Suppressor macrophage treated with lipopolysaccharide for 1 hour (primary cell): ENCODE measurements at regions not wholly inside any gene's neighbourhood (a gene's known extent, or its start where the extent isn't known, plus 50 kb on each side); places are given as distances from the start of the nearest gene placed in this dataset.
A peak's percentile ranks its signal among the peaks of the same experiment; 100 is the strongest.
"Not testable (repeated sequence)": the region's sequence is repeated elsewhere in the genome, so short reads cannot be mapped to it uniquely, and the experiment has no call there.

Experiments
- DNase-seq, 3 donors: peaks; one replicate each; pipeline ENCODE4 v3.0.0-alpha.2; 2020 to 2022

DNA sequence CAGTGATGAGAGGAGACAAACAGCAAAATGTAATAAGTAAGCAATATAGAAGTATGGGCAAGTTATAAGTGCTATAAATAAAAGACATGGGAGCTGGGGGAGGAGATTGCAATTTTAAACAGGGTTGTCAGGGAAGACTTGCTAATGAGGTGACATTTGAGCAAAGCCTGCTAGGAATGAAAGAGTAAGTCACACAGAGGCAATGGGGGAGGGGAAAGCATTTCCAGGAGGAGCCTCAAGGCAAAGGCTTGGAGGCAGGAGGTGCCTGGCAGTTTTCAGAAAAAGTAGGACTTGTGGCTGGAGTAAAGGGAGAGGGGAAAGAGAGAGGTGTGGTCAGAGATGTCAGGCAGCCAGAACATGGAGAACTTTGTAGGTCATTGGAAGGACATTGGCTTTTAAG is 124.4 kb upstream of the NMUR2 start:
- DNase-seq: no peak

DNA sequence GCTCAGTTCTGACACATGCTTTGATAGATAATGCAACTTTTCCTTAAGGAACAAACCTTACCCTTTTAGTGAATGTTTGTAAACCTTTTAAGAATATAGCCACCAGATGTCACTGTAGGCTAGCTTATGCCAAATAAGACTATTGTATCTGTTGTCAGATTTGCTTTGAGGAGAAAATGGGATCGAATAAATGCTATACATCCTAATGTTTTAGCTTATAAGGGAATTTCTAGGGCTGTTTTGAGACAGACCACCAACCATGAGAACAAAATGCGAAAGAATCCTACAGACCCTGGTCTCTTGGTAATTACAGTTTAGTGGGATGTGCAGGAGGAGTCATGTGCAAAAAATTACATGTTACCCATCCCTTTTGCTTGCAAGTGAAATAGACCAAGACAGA is 127.6 kb upstream of the NMUR2 start:
- DNase-seq: peak; percentile 58 to 70 (median 68)

DNA sequence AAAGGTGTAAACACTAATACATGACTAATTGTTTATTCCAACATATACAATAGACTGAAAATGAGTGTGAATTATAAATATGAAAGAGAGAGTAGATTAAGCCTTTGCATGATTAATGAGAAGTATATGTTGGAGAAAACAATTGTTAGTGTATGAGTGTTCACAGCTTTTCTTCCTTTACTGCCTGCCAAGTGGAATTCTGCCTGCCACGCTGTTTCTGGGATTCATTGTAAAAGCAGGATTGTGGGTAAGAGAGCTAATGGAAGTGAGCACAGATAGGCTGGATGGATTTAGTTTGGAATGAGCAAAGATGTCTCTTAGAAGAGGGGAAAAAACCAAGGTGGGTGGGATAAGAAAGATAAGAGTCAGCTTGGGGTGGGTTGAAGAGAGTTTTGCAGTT is 129.6 kb upstream of the NMUR2 start:
- DNase-seq: no peak

DNA sequence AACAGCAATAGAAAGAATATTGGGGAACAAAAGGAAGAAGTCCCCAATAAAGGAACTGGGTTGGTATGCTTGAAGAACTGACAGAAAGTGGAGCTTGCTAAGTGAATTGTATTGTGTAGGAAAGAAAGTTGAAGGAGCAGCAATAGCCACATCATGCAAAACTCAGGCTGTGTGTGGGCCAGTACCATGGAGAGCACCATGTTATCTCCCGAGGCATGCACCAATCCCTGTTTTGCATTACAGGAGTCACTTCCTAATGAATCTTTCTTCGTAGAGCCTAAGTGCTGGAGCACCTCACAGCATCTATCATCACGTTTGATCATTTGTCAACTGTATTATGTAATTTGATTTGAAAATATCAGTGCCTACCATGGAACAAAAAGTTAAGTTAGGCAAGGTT is 137.7 kb upstream of the NMUR2 start:
- peak in 1 of 3 donors; percentile 8 for DNase-seq

DNA sequence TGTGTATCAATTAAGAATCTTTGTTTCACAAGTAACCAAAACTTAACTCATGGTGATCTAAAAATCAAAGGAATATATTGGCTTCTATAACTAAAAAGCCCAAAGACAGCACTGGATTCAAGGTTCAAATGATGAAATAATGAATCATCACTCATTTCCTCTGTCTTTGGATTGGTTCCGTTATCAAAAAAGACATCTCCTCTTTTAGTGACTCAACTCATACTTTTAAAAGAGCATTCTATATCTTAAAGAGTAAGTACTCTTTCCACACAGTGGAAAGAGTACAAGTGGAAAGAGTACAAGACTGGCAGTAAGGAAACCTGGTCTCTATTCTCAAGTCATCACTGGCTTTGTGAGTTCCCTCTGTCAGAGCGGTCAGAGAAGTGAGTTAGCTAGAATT is 141.4 kb upstream of the NMUR2 start:
- DNase-seq: no peak

DNA sequence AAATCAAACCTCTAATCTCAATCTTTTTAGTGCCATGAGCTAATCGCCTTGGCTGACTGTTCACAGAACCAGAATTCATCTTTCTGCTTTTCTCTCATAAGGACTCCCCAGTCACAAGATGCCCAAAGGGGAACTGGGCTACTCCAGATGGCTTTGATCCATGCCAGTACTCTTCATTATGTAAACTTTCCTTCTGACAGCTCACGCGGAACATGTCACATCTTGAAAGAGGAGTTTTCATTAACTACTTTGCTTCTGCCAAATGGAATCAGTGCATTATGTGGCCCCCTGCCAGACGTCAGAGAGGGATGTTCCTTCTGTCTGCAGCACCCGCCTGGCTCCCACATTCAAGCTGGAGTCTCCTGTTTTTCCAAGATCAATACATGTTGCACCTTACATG is 142.1 kb upstream of the NMUR2 start:
- DNase-seq: no peak

DNA sequence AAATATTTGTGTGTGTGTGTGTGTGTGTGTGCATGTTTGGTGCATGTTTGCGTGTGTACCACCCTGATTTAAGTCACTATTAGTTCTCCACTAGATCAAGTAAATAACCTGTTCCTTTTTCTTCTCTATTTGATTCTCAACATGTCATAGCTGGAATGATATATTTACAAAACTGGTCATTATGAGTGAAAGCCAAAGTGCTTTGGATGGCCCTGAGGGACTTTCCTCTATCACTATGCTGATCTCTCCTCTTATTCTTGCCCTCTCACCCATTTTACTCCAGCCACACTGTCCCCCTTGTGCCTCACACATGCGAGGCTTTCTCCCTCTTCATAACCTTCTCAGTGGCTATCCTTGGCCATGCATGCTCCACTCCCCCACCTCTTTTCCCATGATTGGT is 144.6 kb upstream of the NMUR2 start:
- DNase-seq: no peak

DNA sequence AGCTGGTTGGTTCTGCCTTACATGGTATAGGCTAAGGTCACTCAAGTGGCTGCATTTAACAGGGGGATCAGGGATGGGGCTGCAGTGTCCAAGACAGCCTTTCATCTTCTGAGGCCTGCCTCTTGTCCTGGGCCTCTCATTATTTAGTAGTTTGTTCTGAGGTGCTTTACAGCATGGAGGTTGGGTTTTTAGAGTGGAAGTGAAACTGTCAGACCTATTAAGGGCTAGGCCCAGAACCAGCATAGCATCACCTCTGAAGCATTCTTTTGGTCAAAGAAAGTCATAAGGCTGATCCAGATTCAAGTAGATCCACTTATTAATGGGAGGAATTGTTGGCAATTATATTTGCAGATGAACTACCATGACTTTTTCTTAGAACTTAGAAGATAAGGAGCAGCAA is 146.0 kb upstream of the NMUR2 start:
- no peak for DNase-seq

DNA sequence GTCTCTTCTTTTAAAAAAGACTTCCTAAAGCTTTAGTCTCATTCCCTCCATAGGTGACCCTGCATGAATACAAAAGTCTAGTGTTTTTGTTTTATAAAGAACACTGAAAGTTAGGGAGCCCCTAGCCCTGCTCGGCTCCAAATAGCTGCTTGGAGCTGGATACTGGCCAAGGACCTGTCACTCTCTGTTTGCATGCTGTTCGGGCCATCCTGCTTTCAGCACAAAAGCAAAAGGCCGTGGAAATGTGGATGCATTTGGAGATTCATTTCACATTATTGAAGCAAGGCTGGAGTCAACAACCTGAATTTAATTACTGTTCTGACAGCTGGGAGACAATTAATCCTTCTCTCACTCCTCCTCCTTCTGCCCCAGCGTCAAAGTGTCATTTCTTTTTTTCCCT is 151.7 kb upstream of the NMUR2 start:
- DNase-seq: no peak

DNA sequence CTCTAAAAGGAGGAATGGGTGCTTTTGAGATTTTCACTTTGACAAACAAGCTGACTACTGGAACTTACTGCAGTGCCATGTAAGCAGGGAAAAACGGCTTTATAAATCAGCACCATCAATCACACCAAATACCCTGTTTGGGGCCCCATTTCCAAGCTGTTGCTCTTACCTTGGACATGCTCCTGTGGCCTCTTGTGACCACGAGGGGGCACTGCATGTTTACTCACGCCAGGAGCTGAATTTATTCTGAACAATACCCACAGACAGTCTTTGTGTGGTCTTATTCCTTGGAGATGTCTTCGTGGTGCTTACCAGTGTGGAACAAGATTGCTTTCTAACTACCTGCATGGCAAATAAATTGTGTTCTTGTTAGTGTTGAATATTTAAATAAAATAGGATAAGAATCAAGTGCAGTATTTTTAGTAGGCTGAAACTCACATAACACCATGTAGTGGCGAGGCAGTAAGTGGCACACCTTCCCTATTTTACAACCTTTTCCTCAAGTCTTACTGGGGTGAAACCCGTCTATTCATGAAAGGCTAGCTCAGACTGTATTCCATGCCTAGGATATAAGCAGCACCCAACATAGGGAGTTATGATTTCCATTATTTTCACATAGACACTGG is 155.5 kb upstream of the NMUR2 start:
- peak; percentile 28 to 55 (median 46) for DNase-seq

DNA sequence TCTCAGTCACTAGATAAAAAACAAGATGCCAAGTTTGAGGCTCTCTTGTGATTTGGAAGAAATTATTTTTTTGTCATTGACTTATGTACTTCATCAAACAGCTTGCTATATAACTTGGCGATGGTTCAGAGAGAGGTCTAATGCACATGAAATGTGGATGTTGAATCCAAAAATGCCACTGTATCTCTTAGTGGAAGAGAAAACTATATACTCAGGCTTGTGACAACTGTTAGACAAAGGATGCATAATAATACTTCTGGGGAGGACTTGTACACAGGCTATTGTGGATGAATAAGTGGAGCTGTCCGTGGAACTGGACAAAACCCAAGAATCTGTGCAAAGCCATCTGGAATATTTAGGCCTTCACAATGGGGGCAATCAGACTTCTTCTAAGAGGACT is 162.9 kb upstream of the NMUR2 start:
- DNase-seq: no peak

DNA sequence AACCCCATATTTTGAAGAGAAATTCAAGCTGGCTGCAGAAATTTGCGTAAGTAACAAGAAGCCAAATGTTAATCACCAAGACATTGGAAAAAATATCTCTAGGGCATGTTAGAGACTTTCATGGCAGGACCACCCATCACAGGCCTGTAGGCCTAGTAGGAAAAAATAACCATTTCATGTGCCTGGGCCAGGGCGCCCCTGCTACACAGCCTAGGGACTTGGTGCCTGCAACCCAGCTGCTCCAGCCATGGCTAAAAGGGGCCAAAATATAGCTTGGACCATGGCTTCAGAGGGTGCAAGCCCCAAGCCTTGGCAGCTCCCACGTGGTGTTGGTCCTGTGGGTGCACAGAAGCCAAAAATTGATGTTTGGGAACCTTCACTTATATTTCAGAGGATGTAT is 167.7 kb upstream of the NMUR2 start:
- DNase-seq: no peak

DNA sequence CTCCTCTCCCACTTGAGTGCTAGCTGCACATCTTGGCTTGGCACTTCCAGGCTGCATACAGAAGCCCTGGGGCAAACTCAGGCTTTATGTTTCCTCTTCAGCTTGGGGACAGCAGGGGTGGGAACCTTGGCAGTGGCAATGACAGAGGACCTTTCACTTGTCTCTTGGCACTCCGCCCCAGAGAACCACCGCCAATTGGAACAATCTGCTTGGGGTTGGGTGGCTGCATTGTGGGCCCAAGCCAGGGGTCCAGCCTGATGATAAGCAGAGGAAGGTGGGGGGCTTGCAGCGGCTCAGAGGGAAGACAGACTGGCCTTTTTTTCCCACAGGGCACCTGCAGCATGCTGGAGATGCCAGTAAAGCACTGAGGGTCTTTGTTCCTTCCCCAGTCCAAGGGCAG is 179.0 kb upstream of the NMUR2 start:
- no peak for DNase-seq

DNA sequence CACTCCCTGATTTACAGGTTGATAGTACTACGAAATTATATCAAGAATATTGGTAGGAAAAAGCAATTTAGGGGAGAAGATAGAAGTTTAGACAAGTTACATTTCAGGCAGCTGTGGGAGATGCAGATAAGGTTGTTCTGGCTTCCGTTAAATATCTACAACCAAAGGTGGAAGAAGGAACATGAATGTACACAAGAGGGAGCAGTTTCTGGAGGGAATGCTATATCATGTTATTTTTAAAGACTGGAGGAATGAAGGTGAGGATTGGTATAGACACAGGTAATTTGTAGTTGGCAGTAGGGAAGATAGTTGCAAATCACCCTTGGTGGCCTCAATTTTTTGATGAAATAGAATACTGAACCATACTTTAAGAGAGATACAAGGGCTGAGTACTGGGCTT is 187.3 kb upstream of the NMUR2 start:
- DNase-seq: no peak

DNA sequence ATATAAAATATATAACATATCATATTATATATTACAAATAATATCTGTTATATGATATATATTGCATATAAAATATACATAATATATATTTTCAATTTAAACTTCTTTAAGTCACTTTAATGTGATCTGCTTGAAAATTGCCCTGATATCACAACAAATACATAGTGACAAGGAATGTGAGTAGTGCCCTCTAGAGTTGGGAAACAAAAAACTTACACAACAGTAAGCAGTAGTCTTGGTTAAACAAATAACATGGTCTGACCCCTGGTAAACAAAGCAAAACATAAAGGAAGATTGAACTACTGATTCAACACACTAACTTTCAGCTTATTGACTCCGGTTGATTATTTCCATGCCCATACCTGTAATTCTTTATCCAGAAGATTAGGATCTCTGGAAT is 188.3 kb upstream of the NMUR2 start:
- DNase-seq: no peak

DNA sequence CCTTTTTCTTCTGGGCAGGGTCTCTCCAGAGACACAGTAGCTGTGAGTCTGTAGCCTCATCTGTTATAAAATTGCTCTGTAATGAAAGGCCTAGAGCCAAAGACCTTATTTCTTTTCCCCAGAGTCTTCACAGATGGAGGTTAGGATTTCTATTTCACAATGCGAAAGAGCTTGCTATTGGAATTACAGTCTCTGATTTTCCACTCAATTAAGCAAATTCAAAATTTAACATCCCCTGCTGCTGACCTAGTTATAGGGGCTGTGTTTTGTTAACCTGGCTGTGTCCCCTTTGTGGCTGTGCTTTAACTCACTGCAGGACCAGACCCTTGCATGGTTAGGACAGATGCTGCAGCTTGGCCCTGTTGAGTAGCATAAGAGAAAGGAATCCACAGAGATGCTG is 190.3 kb upstream of the NMUR2 start:
- no peak for DNase-seq

DNA sequence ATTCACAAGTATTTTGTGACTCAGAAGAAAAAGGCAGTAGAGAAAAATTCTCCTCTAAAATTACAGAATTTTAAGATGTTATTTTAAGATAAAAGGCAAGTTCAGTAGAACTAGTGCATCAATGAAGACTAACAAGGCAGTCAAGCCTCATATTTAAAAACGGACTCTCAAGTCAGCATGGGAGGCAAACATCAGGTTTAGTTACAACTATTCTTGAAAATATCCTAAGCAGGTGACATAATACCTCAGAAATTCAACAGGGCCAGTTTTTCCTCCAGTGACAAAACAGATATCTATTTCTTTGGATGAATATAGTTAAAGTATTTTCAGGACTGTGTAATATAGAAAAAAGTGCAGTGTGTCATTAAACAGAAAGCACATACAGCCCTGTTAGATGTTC is 194.0 kb upstream of the NMUR2 start:
- no peak for DNase-seq

DNA sequence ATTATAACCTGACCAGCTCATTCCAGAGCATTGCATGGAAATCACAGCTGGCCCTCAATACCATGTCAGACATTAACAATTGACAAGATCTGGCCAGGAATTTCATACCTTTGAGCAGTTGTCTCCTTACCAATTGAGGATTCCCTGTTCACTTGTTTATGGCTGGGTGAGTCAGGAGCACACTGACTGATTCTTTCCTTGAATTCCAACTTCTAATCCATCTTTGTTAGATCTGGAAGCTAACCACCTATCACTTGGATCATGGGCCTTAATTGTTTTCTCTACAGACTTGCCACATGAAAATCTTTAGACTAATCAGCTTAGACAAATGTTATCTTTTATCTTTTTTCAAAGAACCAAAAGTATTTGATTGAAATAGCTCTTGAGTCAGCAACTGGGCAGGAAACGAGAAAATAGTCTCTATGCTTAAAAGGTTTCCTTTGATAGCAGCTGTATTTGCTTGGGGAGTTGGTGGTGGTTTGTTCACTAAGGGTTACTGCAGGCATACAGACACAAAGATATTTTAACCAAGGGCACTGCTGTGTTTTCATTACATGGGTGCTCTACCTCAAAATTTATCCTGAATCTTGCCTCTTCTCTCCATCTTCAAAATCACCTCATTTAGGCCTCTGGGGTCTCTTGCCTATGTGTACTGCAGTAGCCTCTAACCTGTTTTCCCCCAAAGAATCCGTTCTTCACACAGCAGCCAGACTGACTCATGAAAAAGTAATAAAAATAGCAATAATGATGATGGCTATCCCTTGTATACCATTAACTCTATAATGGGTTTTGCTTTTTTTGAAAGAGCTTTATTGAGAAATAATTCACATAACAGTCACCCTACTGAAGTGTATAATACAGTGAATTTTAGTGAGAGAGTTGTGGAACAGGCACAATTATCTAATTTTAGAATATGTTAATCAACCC is 197.0 kb upstream of the NMUR2 start:
- DNase-seq: no peak

DNA sequence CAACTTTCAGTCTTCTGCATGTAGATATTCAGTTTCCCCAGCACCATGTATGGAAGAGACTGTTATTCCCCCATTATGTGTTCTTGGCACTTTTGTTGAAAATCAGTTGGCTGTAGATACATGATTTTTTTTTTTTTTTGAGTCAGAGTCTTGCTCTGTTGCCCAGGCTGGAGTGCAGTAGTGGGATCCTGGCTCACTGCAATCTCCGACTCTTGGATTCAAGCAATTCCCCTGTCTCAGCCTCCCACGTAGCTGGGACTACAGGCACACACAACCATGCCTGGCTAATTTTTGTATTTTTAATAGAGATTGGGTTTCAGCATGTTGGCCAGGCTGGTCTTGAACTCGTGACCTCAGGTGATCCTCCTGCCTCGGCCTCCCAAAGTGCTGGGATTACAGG is 201.0 kb upstream of the NMUR2 start:
- not testable (repeated sequence) for DNase-seq

DNA sequence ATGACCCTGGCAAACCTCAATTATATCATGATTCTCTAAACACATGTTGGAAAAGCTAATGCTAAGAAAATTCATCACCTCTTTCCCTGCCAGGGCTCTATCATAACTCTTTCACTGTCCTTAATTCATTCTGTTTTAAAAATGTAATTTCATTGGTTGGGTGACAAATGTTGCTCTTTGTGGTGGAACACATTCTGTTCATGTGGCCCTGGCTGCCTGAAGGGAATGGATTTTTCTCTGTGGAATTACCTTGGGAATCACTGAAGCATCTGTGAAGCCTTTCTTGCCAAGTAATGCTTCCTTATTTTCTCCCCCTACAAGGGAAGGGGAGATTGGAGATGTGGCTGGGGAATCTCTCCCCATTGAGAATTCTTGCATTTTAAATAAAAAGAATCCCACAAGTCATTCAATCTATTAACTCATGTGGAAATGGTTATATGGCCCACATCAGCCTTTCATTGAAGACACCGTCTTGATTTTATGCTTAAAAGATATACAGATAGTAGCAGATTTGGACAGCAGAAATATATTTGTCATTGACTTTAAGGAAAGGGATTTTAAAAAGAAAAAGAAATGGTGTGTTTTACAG is 201.8 kb upstream of the NMUR2 start:
- DNase-seq: no peak

DNA sequence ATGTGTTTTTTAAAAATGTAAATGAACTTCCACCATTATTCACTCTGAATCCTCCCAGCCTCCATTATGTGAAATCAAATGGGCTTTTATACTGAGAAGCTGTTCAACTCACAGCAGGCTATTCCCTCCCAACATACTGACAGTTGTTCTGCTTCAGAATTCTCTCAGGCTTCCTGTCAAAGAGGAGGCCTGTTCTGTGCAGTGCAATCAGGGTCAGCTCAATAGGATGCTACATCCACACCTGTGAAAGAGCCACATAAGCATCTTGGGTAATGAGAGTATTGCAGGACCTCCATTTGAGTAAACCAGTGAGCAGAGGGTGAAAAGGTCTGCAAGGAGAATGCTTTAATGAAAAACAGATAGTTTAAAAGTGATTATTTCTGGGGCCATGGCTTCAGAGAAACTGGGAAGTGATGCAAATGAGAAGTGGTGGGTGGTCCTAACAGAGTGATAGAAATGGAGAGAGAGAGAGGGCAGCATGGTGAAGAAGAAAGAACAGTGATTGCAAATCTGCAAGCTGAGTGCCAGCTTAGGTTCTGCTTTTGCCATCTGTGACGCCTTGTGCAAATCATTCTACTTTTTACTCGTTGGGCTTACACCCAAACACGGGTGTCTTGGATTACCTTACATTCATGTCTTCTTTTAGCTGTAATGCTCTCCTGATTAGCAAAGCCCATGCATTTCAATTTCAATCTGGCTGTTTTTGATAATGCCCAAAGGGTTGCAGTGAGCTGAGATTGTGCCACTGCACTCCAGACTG is 202.5 kb upstream of the NMUR2 start:
- no peak for DNase-seq

DNA sequence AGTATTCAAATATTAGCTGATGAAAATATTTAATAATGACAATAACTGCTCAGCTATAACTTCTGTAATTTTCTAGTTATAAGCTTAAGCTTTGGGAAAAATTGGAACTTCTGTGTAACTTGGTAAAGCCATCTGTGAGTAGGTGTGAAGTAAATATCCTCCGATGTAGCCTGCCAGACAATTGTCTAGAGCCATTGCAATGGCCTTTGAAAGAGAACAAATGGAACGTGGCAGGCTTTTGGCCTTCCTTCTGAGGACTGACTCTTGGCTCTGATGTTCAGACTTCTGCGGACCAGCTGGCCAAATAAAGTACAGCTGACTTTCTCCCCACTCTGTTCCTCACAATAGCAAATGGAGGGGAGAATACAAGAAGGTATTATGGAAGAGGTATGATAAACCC is 203.4 kb upstream of the NMUR2 start:
- no peak for DNase-seq

DNA sequence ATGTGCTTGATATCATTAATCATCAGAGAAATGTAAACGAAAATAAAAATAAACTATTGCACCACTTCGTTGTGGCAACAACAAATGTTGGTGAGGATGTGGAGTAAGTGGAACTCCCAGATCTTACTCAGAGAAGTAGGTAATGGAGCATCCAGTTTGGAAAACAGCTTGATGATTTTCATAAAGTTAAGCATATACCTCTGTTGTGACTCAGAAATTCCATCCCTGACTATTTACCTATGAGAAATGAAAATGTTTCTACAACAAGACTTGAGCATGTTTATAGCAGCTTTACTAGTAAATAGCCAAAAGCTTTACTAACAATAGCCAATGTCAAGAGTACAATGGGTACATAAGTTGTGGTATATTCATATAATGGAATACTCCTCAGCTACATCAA is 214.7 kb upstream of the NMUR2 start:
- DNase-seq: no peak

DNA sequence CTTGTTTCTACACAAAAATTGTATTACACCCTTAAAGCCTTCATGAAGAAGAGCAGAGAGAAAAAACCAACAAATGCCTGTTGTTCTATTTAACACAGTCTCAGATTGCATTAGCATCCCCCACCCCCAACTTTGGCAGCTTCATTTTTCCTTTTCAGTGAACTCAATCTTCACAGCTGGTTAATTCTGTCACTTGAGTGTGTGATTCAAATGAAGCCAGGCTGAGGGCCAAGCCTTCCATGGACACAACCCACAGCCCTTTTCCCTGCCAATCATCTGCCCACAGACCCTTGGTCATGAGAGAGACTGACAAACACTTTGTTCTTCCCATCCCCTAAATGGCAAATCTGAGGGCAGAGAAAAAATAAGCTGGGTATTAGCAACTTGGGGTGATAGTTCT is 217.5 kb upstream of the NMUR2 start:
- DNase-seq: no peak
